Fibroblast of villous mesenchyme (primary cell): ENCODE measurements at regions not wholly inside any gene's neighbourhood (a gene's known extent, or its start where the extent isn't known, plus 50 kb on each side); places are given as distances from the start of the nearest gene placed in this dataset.
"Not testable (repeated sequence)": the region's sequence is repeated elsewhere in the genome, so short reads cannot be mapped to it uniquely, and the experiment has no call there.

Experiments used
- DNase-seq: peaks from one replicate; pipeline ENCODE4 v3.0.0-alpha.2; 2010; ENCODE audit warnings: low read depth
- H3K4me3 ChIP-seq: 2 replicates; pipeline ENCODE4 v1.5.1; 2011; ENCODE audit warnings: low read depth, mild to moderate bottlenecking, low read length
- TF ChIP-seq, protein P1 (sequence below): IDR thresholded peaks from 2 replicates; pipeline ENCODE4 v1.5.1; 2012; ENCODE audit warnings: low read depth, mild to moderate bottlenecking, low read length; ENCODE audit not compliant: insufficient read depth

DNA sequence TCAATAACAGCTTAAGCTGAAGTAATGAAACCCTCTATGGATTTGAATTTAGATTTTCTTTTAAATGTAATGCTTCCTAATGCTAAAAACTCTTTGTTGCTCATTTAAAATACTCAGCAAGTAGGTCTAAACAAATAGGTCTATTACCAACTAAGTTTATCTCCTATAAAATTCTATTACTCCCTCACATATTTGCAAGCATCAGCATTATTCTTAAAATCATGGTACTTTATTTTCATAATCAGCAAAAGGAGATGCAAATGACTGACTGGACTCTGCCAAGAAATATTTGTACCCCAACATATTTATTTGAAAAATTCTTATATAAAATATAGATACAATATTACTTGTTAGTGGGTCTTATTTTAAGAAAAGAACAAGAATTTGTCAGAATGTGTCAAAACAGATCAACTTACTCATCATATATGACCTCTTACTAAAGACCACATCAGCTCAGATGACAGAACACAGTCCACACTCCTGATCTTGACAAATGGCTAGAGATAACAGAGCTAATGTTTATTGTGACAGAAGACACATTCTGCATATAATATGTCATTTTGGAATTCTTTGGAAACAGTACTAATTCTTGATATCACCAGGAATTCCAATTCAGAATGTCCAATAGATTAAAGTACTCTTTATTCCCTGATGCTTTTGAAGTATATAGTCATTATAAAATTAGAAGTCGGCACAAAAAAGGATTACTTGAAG lies 704.6 kb upstream of the PCDH9 start:
- TF ChIP-seq, protein P1, sequence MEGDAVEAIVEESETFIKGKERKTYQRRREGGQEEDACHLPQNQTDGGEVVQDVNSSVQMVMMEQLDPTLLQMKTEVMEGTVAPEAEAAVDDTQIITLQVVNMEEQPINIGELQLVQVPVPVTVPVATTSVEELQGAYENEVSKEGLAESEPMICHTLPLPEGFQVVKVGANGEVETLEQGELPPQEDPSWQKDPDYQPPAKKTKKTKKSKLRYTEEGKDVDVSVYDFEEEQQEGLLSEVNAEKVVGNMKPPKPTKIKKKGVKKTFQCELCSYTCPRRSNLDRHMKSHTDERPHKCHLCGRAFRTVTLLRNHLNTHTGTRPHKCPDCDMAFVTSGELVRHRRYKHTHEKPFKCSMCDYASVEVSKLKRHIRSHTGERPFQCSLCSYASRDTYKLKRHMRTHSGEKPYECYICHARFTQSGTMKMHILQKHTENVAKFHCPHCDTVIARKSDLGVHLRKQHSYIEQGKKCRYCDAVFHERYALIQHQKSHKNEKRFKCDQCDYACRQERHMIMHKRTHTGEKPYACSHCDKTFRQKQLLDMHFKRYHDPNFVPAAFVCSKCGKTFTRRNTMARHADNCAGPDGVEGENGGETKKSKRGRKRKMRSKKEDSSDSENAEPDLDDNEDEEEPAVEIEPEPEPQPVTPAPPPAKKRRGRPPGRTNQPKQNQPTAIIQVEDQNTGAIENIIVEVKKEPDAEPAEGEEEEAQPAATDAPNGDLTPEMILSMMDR, result no peak
- no peak overlapping the region for H3K4me3 ChIP-seq
- no peak for DNase-seq

- TF ChIP-seq, protein P1, result no peak
- DNase-seq, result no peak
Observed at GRCh38 chr13:67932991-67933390, 702.9 kb upstream of the PCDH9 start.

DNA sequence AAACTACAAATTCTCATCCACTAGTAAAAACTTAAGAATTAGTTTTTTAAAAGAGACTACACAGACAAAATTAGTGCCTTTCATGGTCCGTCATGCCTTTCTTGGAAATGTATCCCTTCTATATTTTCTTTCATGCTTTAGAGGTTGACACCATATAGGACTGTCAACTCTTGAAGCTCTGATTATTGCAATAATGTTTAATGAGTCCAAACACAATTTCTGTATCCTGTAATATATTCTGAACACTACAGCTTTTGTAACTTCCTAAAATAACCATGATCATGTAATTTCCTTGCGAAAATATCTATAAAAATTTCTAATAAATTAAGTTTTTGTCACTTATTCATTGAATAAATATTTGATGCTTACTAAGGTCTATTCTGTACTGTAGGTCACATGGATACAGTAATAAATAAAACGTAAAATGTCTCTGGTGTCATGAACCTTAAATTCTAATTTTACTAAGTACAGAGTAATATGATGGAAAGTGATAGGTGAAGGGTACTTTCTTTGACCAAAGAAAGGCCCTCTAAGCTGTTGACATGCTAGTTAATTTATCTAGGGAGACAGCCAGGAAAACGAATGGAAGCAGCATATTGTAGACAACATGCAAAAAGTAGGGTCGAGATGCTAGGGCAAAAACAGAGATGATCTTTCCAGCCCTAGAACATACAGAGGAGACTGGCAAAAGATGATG lies 687.3 kb upstream of the PCDH9 start:
- H3K4me3 ChIP-seq, result no peak overlapping the region
- TF ChIP-seq, protein P1, result no peak
- DNase-seq, result no peak

More at GRCh38 chr13:67932991-67933390, 702.9 kb upstream of the PCDH9 start:
- H3K4me3 ChIP-seq, result no peak overlapping the region

GRCh38 chr13:67916650-67917049 lies 686.5 kb upstream of the PCDH9 start:
- no peak for DNase-seq
- H3K4me3 ChIP-seq, result no peak overlapping the region
- TF ChIP-seq, protein P1, result no peak

GRCh38 chr13:67914535-67914934 lies 684.4 kb upstream of the PCDH9 start:
- no peak overlapping the region for H3K4me3 ChIP-seq
- no peak for DNase-seq
- TF ChIP-seq, protein P1, result no peak

DNA sequence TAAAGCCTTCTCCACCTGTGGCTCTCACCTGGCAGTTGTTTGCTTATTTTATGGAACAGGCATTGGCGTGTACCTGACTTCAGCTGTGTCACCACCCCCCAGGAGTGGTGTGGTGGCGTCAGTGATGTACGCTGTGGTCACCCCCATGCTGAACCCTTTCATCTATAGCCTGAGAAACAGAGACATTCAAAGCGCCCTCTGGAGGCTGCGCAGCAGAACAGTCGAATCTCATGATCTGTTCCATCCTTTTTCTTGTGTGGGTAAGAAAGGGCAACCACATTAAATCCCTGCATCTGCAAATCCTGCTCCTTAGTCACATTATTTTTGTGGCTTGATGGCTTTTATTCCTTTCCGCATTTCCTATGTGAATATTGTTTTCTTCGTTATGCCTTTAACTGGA lies 672.8 kb upstream of the PCDH9 start:
- DNase-seq, H3K4me3 ChIP-seq: not testable (repeated sequence)

DNA sequence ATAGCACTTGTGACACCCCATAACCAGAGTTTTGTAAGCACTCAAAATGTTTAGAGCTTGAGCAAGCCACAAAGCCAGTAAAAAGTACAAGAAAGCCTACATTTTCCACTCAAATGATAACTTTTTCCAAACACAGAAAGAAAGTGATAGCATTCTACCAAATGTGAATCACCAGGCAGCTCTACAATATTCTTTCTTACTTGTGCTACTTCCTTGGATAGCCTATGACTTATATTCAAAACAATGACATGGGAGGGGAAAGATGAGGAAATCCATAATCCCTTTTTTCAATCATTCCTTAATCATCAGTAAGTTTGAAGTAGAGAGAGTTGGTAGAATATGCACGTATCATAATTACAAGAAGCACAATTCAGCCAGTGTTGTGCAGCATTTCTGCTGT lies 650.8 kb upstream of the PCDH9 start:
- no peak for DNase-seq
- no peak overlapping the region for H3K4me3 ChIP-seq
- TF ChIP-seq, protein P1, result no peak
